A549 (cell line): ENCODE measurements at regions not wholly inside any gene's neighbourhood (a gene's known extent, or its start where the extent isn't known, plus 50 kb on each side); places are given as distances from the start of the nearest gene placed in this dataset.

ENCODE experiments used
- ATAC-seq, 2 experiments: fragments of 200-7000 bp in 1 of 2; fragments of >200 bp in 1 of 2; cut with Nextera tagmentation in 1 of 2; cut with Tn5 transposase in 1 of 2; 3 replicates each; pipeline versions ENCODE4 v1.8.0 to v1.9.1; 2018 to 2020; ENCODE audit warnings: mild to moderate bottlenecking in 1 of 2, moderate library complexity in 1 of 2
- CTCF ChIA-PET: fragments of 300-600 bp; sonication (Branson Sonifier 250); formaldehyde crosslinking; extraction: SDS; loops from one replicate; lab custom pipeline; 2021; ENCODE audit warnings: antibody characterized with exemption, inconsistent platforms; lab: Yijun Ruan, JAX
- POLR2A ChIA-PET: fragments of 350-600 bp; formaldehyde crosslinking; extraction: SDS; loops from one replicate; lab custom pipeline; 2021; ENCODE audit warnings: antibody characterized with exemption, inconsistent platforms; lab: Yijun Ruan, JAX
- DNase-seq, 2 experiments: peaks; one replicate each; pipeline versions ENCODE4 v3.0.0 to v3.0.0-alpha.2; 2011 to 2016; ENCODE audit warnings: low read depth in 1 of 2, low spot score in 1 of 2
- FAIRE-seq: peaks from 2 replicates; lab custom pipeline; 2011; peaks lifted over from hg19 to GRCh38; lab: Jason Lieb, UNC
- H3K27ac ChIP-seq, 2 experiments: fragments of >200 bp; sonication (Bioruptor Twin); formaldehyde crosslinking; 3 replicates each; pipeline ENCODE4 v1.5.1; 2016 to 2017
- H3K4me1 ChIP-seq: fragments of >200 bp; sonication (Bioruptor Twin); formaldehyde crosslinking; 3 replicates; pipeline ENCODE4 v1.6.1; 2016
- H3K4me2 ChIP-seq: fragments of >200 bp; sonication (Bioruptor Twin); formaldehyde crosslinking; 3 replicates; pipeline ENCODE4 v1.6.1; 2016
- H3K4me3 ChIP-seq: fragments of >200 bp; sonication (Bioruptor Twin); formaldehyde crosslinking; 3 replicates; pipeline ENCODE4 v1.5.1; 2016
- H3K9me3 ChIP-seq: fragments of >200 bp; sonication (Bioruptor Twin); formaldehyde crosslinking; 3 replicates; pipeline ENCODE4 v1.6.1; 2016
- BCL3 ChIP-seq: fragments of >200 bp; sonication (Bioruptor Twin); formaldehyde crosslinking; IDR thresholded peaks from 3 replicates; pipeline ENCODE4 v1.6.1; 2016
- CEBPB ChIP-seq, 2 experiments: fragments of >200 bp in 1 of 2; sonication (Bioruptor Twin) in 1 of 2; formaldehyde crosslinking in 1 of 2; IDR thresholded peaks; 2 replicates each; pipeline ENCODE4 v1.6.1; 2012 to 2016
- CHD2 ChIP-seq: fragments of 150-350 bp; IDR thresholded peaks from 2 replicates; pipeline ENCODE4 v1.6.1; 2014; ENCODE audit warnings: low read length; ENCODE audit not compliant: partially characterized antibody
- E2F6 ChIP-seq: IDR thresholded peaks from 2 replicates; pipeline ENCODE4 v1.6.1; 2012; ENCODE audit warnings: low read depth, borderline replicate concordance
- EHF ChIP-seq: fragments of 250-450 bp; sonication (Bioruptor Pico); IDR thresholded peaks from 2 replicates; pipeline ENCODE4 v1.5.0; 2020; ENCODE audit warnings: mild to moderate bottlenecking
- ELK1 ChIP-seq: fragments of 150-350 bp; IDR thresholded peaks from 2 replicates; pipeline ENCODE4 v1.6.1; 2014; ENCODE audit warnings: low read depth, mild to moderate bottlenecking, low read length
- EP300 ChIP-seq, 2 experiments: fragments of >200 bp; sonication (Bioruptor Twin); formaldehyde crosslinking; IDR thresholded peaks; 2 replicates in 1 of 2; 3 replicates in 1 of 2; pipeline ENCODE4 v1.6.1; 2016 to 2017
- ESRRA ChIP-seq: fragments of 150-350 bp; IDR thresholded peaks from 2 replicates; pipeline ENCODE4 v1.6.1; 2014; ENCODE audit warnings: mild to moderate bottlenecking, low read length, borderline replicate concordance
- HDAC2 ChIP-seq: fragments of 200-600 bp; sonication (generic); IDR thresholded peaks from 2 replicates; pipeline ENCODE4 v1.6.1; 2016
- JUN ChIP-seq, 2 experiments: fragments of >200 bp; sonication (Bioruptor Twin); formaldehyde crosslinking; IDR thresholded peaks; 2 replicates in 1 of 2; 3 replicates in 1 of 2; pipeline ENCODE4 v1.6.1; 2016 to 2017
- KDM5A ChIP-seq: fragments of 200-600 bp; sonication (generic); IDR thresholded peaks from 2 replicates; pipeline ENCODE4 v1.6.1; 2016; ENCODE audit warnings: antibody characterized with exemption, mild to moderate bottlenecking
- MAFK ChIP-seq: fragments of 450-650 bp; IDR thresholded peaks from 2 replicates; pipeline ENCODE4 v1.6.1; 2014; ENCODE audit not compliant: partially characterized antibody
- MAX ChIP-seq: IDR thresholded peaks from 2 replicates; pipeline ENCODE4 v1.6.1; 2012
- MAZ ChIP-seq: fragments of 150-350 bp; IDR thresholded peaks from 2 replicates; pipeline ENCODE4 v1.6.1; 2014; ENCODE audit warnings: antibody characterized with exemption, low read depth, low read length, borderline replicate concordance
- NR3C1 ChIP-seq: fragments of >200 bp; sonication (Bioruptor Twin); formaldehyde crosslinking; IDR thresholded peaks from 3 replicates; pipeline ENCODE4 v1.6.1; 2017
- PBX3 ChIP-seq: IDR thresholded peaks from 2 replicates; pipeline ENCODE4 v1.6.1; 2012
- POLR2A ChIP-seq: IDR thresholded peaks from 2 replicates; pipeline ENCODE4 v1.6.1; 2012; ENCODE audit warnings: mild to moderate bottlenecking, low read length
- POLR2AphosphoS2 ChIP-seq: conservative IDR thresholded peaks from 2 replicates; pipeline ENCODE4 v1.6.1; 2012; ENCODE audit warnings: low read length, improper control_type of control experiment, inconsistent platforms
- RARB ChIP-seq: fragments of 250-450 bp; sonication (Bioruptor Pico); IDR thresholded peaks from 2 replicates; pipeline ENCODE4 v1.8.0; 2021; ENCODE audit warnings: mild to moderate bottlenecking, moderate library complexity
- RCOR1 ChIP-seq: fragments of 150-350 bp; IDR thresholded peaks from 2 replicates; pipeline ENCODE4 v1.6.1; 2014; ENCODE audit warnings: antibody characterized with exemption, low read length, low read depth
- ZC3H11A ChIP-seq: fragments of 450-650 bp; IDR thresholded peaks from 2 replicates; pipeline ENCODE4 v1.6.1; 2014; ENCODE audit warnings: antibody characterized with exemption, mild to moderate bottlenecking
- ZNF302 ChIP-seq: fragments of 250-450 bp; sonication (Bioruptor Pico); IDR thresholded peaks from 2 replicates; pipeline ENCODE4 v1.9.0; 2021; ENCODE audit warnings: inconsistent platforms, mild to moderate bottlenecking, moderate library complexity
- WGBS: methylation state at CpG from one replicate; pipeline ENCODE4 v1.1.6; 2017; ENCODE audit errors: missing lambda C conversion rate; 5-methylcytosine and 5-hydroxymethylcytosine counted together

GRCh38 chr13:72127031-72127430, 260.0 kb upstream of the DACH1 start:
- Histone ChIP-seq H3K4me3 (no peak overlapping the region), H3K27ac (no peak overlapping the region), H3K4me1 (no peaks in the 10 kb centered on the region), H3K4me2 (no peak overlapping the region), H3K9me3 (no peaks in the 10 kb centered on the region)
- ATAC-seq (no peak), FAIRE-seq (no peak), DNase-seq (no peak)
- CTCF ChIA-PET = no interaction called here
- POLR2A ChIA-PET = no interaction called here
- WGBS = 11% methylated on average over 1 of the region's 1 CpG
- TF ChIP-seq KDM5A = no peak
- TF ChIP-seq EP300 (IDR thresholded peaks at IDR 0.05) = no peak
- TF ChIP-seq NR3C1 = no peak
- TF ChIP-seq EHF (CRISPR knock-in tag) = no peak
- TF ChIP-seq MAFK = no peak
- no peak for TF ChIP-seq POLR2A
- no peak for TF ChIP-seq E2F6
- no peak for TF ChIP-seq ZNF302 (CRISPR knock-in tag)
- no peak for TF ChIP-seq BCL3
- no peak for TF ChIP-seq RCOR1
- no peak for TF ChIP-seq ZC3H11A
- TF ChIP-seq RARB = no peak
- no peak for TF ChIP-seq POLR2AphosphoS2
- no peak for TF ChIP-seq JUN (IDR thresholded peaks at IDR 0.05)

- POLR2A ChIA-PET = no interaction called here
- FAIRE-seq (no peak), DNase-seq (no peak), ATAC-seq (no peak)
- Histone ChIP-seq H3K27ac (no peak overlapping the region), H3K4me2 (no peak overlapping the region), H3K9me3 (no peaks in the 10 kb centered on the region), H3K4me3 (no peak overlapping the region), H3K4me1 (no peaks in the 10 kb centered on the region)
- WGBS = 3% methylated on average over 2 of the region's 2 CpGs
- CTCF ChIA-PET = no interaction called here
- TF ChIP-seq CHD2 (no peak), E2F6 (no peak), PBX3 (no peak), ELK1 (no peak), HDAC2 (no peak), MAX (no peak), ZNF302 (CRISPR knock-in tag) (no peak), CEBPB (IDR thresholded peaks at IDR 0.05) (no peak)
Observed at GRCh38 chr13:72126424-72126823, 259.4 kb upstream of the DACH1 start.

- ATAC-seq (no peak), FAIRE-seq (no peak), DNase-seq (no peak)
- Histone ChIP-seq H3K4me2 (no peak overlapping the region), H3K27ac (no peak overlapping the region), H3K4me1 (no peaks in the 10 kb centered on the region), H3K9me3 (no peaks in the 10 kb centered on the region), H3K4me3 (no peak overlapping the region)
- CTCF ChIA-PET = interaction anchor here (0.6 kb wide), 1 partner anchor 12 kb away, joined by 3 read pairs; no protein-coding TSS in a partner anchor
- POLR2A ChIA-PET = no interaction called here
- WGBS = 0% methylated on average over 3 of the region's 3 CpGs
- TF ChIP-seq ESRRA = no peak
- no peak for TF ChIP-seq MAZ
Observed at GRCh38 chr13:72125561-72125960, 258.6 kb upstream of the DACH1 start.
